ENCODE measurements at regions not wholly inside any gene's neighbourhood (a gene's known extent, or its start where the extent isn't known, plus 50 kb on each side); places are given as distances from the start of the nearest gene placed in this dataset.

GRCh38 chr13:91167706-91168385, 179.6 kb upstream of the MIR17HG start:
- DNase-seq (ENCODE audit: low spot score): no peak

- no peak for DNase-seq (ENCODE audit: low spot score)
Observed at GRCh38 chr13:91168386-91168711, 179.1 kb upstream of the MIR17HG start.

- no peak for DNase-seq (ENCODE audit: low spot score)
Observed at GRCh38 chr13:91169321-91170050, 178.0 kb upstream of the MIR17HG start.

GRCh38 chr13:91172160-91172559, 175.3 kb upstream of the MIR17HG start:
- DNase-seq (ENCODE audit: low spot score): no peak

- no peak for DNase-seq (ENCODE audit: low spot score)
Observed at GRCh38 chr13:91174886-91175501, 172.5 kb upstream of the MIR17HG start.

- no peak for DNase-seq (ENCODE audit: low spot score)
Observed at GRCh38 chr13:91178099-91178498, 169.4 kb upstream of the MIR17HG start.

- no peak for DNase-seq (ENCODE audit: low spot score)
Observed at GRCh38 chr13:91181892-91182291, 165.6 kb upstream of the MIR17HG start.

GRCh38 chr13:91184244-91184926, 163.1 kb upstream of the MIR17HG start:
- no peak for DNase-seq (ENCODE audit: low spot score)

GRCh38 chr13:91185294-91185863, 162.1 kb upstream of the MIR17HG start:
- peak; percentile 21 for DNase-seq (ENCODE audit: low spot score)

- DNase-seq (ENCODE audit: low spot score): no peak
Observed at GRCh38 chr13:91187522-91187921, 160.0 kb upstream of the MIR17HG start.

- DNase-seq (ENCODE audit: low spot score): no peak
Observed at GRCh38 chr13:91189506-91189905, 158.0 kb upstream of the MIR17HG start.

GRCh38 chr13:91193358-91193757, 154.1 kb upstream of the MIR17HG start:
- DNase-seq (ENCODE audit: low spot score): no peak

- DNase-seq (ENCODE audit: low spot score): no peak
Observed at GRCh38 chr13:91195789-91196188, 151.7 kb upstream of the MIR17HG start.

- DNase-seq (ENCODE audit: low spot score): no peak
Observed at GRCh38 chr13:91196958-91197357, 150.5 kb upstream of the MIR17HG start.

- DNase-seq (ENCODE audit: low spot score): no peak
Observed at GRCh38 chr13:91199866-91200265, 147.6 kb upstream of the MIR17HG start.

- no peak for DNase-seq (ENCODE audit: low spot score)
Observed at GRCh38 chr13:91200486-91200885, 147.0 kb upstream of the MIR17HG start.

GRCh38 chr13:91203430-91203829, 144.1 kb upstream of the MIR17HG start:
- DNase-seq (ENCODE audit: low spot score): no peak

- no peak for DNase-seq (ENCODE audit: low spot score)
Observed at GRCh38 chr13:91207261-91207660, 140.2 kb upstream of the MIR17HG start.

GRCh38 chr13:91211510-91211909, 136.0 kb upstream of the MIR17HG start:
- DNase-seq (ENCODE audit: low spot score): no peak

- no peak for DNase-seq (ENCODE audit: low spot score)
Observed at GRCh38 chr13:91212231-91212630, 135.3 kb upstream of the MIR17HG start.

GRCh38 chr13:91214031-91214430, 133.5 kb upstream of the MIR17HG start:
- no peak for DNase-seq (ENCODE audit: low spot score)

- DNase-seq (ENCODE audit: low spot score): no peak
Observed at GRCh38 chr13:91216928-91217700, 130.4 kb upstream of the MIR17HG start.

All from SW480 (cell line).